ENCODE measurements at regions not wholly inside any gene's neighbourhood (a gene's known extent, or its start where the extent isn't known, plus 50 kb on each side); places are given as distances from the start of the nearest gene placed in this dataset.
"Not testable (repeated sequence)": the region's sequence is repeated elsewhere in the genome, so short reads cannot be mapped to it uniquely, and the experiment has no call there.

GRCh38 chr9:28984016-28984415, 1410.7 kb upstream of the C9orf72 start:
- no peaks in the 10 kb centered on the region for H3K4me1 Mint-ChIP-seq
- H3K9me3 Mint-ChIP-seq = no peaks in the 10 kb centered on the region
- H3K4me3 Mint-ChIP-seq = no peak overlapping the region
- no peaks in the 10 kb centered on the region for H3K27me3 Mint-ChIP-seq
- no peaks in the 10 kb centered on the region for H3K36me3 Mint-ChIP-seq
- CTCF ChIA-PET = no interaction called here
- no peak overlapping the region for H3K27ac Mint-ChIP-seq
- no peak for DNase-seq

GRCh38 chr9:28990009-28990408, 1416.7 kb upstream of the C9orf72 start:
- H3K9me3 Mint-ChIP-seq, H3K36me3 Mint-ChIP-seq, H3K27me3 Mint-ChIP-seq, DNase-seq, H3K4me1 Mint-ChIP-seq, CTCF ChIA-PET, H3K27ac Mint-ChIP-seq, H3K4me3 Mint-ChIP-seq: not testable (repeated sequence)

- DNase-seq = no peak
Observed at GRCh38 chr9:28999057-28999456, 1425.8 kb upstream of the C9orf72 start.

GRCh38 chr9:28999806-29000205, 1426.5 kb upstream of the C9orf72 start:
- no peaks in the 10 kb centered on the region for H3K27me3 Mint-ChIP-seq

More at GRCh38 chr9:28999057-28999456, 1425.8 kb upstream of the C9orf72 start:
- Mint-ChIP-seq H3K9me3 (no peaks in the 10 kb centered on the region), H3K4me3 (no peak overlapping the region), H3K27me3 (no peaks in the 10 kb centered on the region), H3K27ac (no peak overlapping the region), H3K36me3 (no peaks in the 10 kb centered on the region), H3K4me1 (no peaks in the 10 kb centered on the region)
- CTCF ChIA-PET = no interaction called here

GRCh38 chr9:29001006-29001405, 1427.7 kb upstream of the C9orf72 start:
- CTCF ChIA-PET = no interaction called here
- DNase-seq = no peak
- H3K4me3 Mint-ChIP-seq = no peak overlapping the region

More at GRCh38 chr9:28999806-29000205, 1426.5 kb upstream of the C9orf72 start:
- DNase-seq = no peak
- Mint-ChIP-seq H3K27ac (no peak overlapping the region), H3K9me3 (no peaks in the 10 kb centered on the region), H3K36me3 (no peaks in the 10 kb centered on the region), H3K4me1 (no peaks in the 10 kb centered on the region), H3K4me3 (no peak overlapping the region)
- CTCF ChIA-PET = no interaction called here

GRCh38 chr9:29004988-29005387, 1431.7 kb upstream of the C9orf72 start:
- Mint-ChIP-seq H3K4me1 (no peaks in the 10 kb centered on the region), H3K27me3 (no peaks in the 10 kb centered on the region), H3K36me3 (no peaks in the 10 kb centered on the region), H3K27ac (no peak overlapping the region), H3K9me3 (no peaks in the 10 kb centered on the region), H3K4me3 (no peak overlapping the region)
- no peak for DNase-seq
- CTCF ChIA-PET = no interaction called here

More at GRCh38 chr9:29001006-29001405, 1427.7 kb upstream of the C9orf72 start:
- Mint-ChIP-seq H3K36me3 (no peaks in the 10 kb centered on the region), H3K9me3 (no peaks in the 10 kb centered on the region), H3K27ac (no peak overlapping the region), H3K27me3 (no peaks in the 10 kb centered on the region), H3K4me1 (no peaks in the 10 kb centered on the region)

- Mint-ChIP-seq H3K27me3 (no peaks in the 10 kb centered on the region), H3K9me3 (no peaks in the 10 kb centered on the region), H3K27ac (no peak overlapping the region), H3K4me1 (no peaks in the 10 kb centered on the region), H3K36me3 (no peaks in the 10 kb centered on the region), H3K4me3 (no peak overlapping the region)
- no peak for DNase-seq
- CTCF ChIA-PET = no interaction called here
Observed at GRCh38 chr9:29006628-29007027, 1433.3 kb upstream of the C9orf72 start.

- no peak overlapping the region for H3K27ac Mint-ChIP-seq
- H3K9me3 Mint-ChIP-seq = no peaks in the 10 kb centered on the region
- H3K4me3 Mint-ChIP-seq = no peak overlapping the region
- DNase-seq = no peak
- no peaks in the 10 kb centered on the region for H3K36me3 Mint-ChIP-seq
- CTCF ChIA-PET = no interaction called here
- H3K4me1 Mint-ChIP-seq = no peaks in the 10 kb centered on the region
- H3K27me3 Mint-ChIP-seq = no peaks in the 10 kb centered on the region
Observed at GRCh38 chr9:29012911-29013310, 1439.6 kb upstream of the C9orf72 start.

- H3K4me1 Mint-ChIP-seq = no peaks in the 10 kb centered on the region
- no peak for DNase-seq
- no peak overlapping the region for H3K4me3 Mint-ChIP-seq
- H3K27me3 Mint-ChIP-seq = no peaks in the 10 kb centered on the region
- no peak overlapping the region for H3K27ac Mint-ChIP-seq
- CTCF ChIA-PET = no interaction called here
- no peaks in the 10 kb centered on the region for H3K9me3 Mint-ChIP-seq
- no peaks in the 10 kb centered on the region for H3K36me3 Mint-ChIP-seq
Observed at GRCh38 chr9:29021632-29022031, 1448.4 kb upstream of the C9orf72 start.

GRCh38 chr9:29038332-29038731, 1465.1 kb upstream of the C9orf72 start:
- Mint-ChIP-seq H3K4me3 (no peak overlapping the region), H3K27ac (no peak overlapping the region), H3K36me3 (no peaks in the 10 kb centered on the region), H3K27me3 (no peaks in the 10 kb centered on the region), H3K9me3 (no peaks in the 10 kb centered on the region), H3K4me1 (no peaks in the 10 kb centered on the region)
- CTCF ChIA-PET = no interaction called here
- no peak for DNase-seq

- no peak overlapping the region for H3K4me3 Mint-ChIP-seq
- CTCF ChIA-PET = no interaction called here
- no peaks in the 10 kb centered on the region for H3K9me3 Mint-ChIP-seq
- no peak overlapping the region for H3K27ac Mint-ChIP-seq
- no peaks in the 10 kb centered on the region for H3K4me1 Mint-ChIP-seq
- H3K36me3 Mint-ChIP-seq = no peaks in the 10 kb centered on the region
- H3K27me3 Mint-ChIP-seq = no peaks in the 10 kb centered on the region
- DNase-seq = no peak
Observed at GRCh38 chr9:29039258-29039657, 1466.0 kb upstream of the C9orf72 start.

GRCh38 chr9:29043072-29043471, 1469.8 kb upstream of the C9orf72 start:
- Mint-ChIP-seq H3K4me3 (no peak overlapping the region), H3K4me1 (no peaks in the 10 kb centered on the region), H3K36me3 (no peaks in the 10 kb centered on the region), H3K27ac (no peak overlapping the region), H3K27me3 (no peaks in the 10 kb centered on the region), H3K9me3 (peaks cover 4% of the 10 kb centered on the region)
- DNase-seq = no peak
- CTCF ChIA-PET = no interaction called here

- H3K4me1 Mint-ChIP-seq = no peaks in the 10 kb centered on the region
- H3K27ac Mint-ChIP-seq = no peak overlapping the region
- CTCF ChIA-PET = no interaction called here
- no peak overlapping the region for H3K4me3 Mint-ChIP-seq
- H3K27me3 Mint-ChIP-seq = no peaks in the 10 kb centered on the region
- peaks cover 4% of the 10 kb centered on the region for H3K9me3 Mint-ChIP-seq
- no peaks in the 10 kb centered on the region for H3K36me3 Mint-ChIP-seq
- DNase-seq = no peak
Observed at GRCh38 chr9:29044959-29045358, 1471.7 kb upstream of the C9orf72 start.

GRCh38 chr9:29060041-29060440, 1486.8 kb upstream of the C9orf72 start:
- Mint-ChIP-seq H3K27me3 (no peaks in the 10 kb centered on the region), H3K9me3 (peaks cover 13% of the 10 kb centered on the region), H3K27ac (no peak overlapping the region), H3K4me1 (no peaks in the 10 kb centered on the region), H3K4me3 (no peak overlapping the region), H3K36me3 (no peaks in the 10 kb centered on the region)
- CTCF ChIA-PET = no interaction called here
- DNase-seq = no peak

GRCh38 chr9:29062446-29062845, 1489.2 kb upstream of the C9orf72 start:
- no peaks in the 10 kb centered on the region for H3K27me3 Mint-ChIP-seq
- no peak for DNase-seq
- H3K4me3 Mint-ChIP-seq = no peak overlapping the region
- H3K36me3 Mint-ChIP-seq = no peaks in the 10 kb centered on the region
- CTCF ChIA-PET = no interaction called here
- no peaks in the 10 kb centered on the region for H3K9me3 Mint-ChIP-seq
- no peak overlapping the region for H3K27ac Mint-ChIP-seq
- no peaks in the 10 kb centered on the region for H3K4me1 Mint-ChIP-seq

- Mint-ChIP-seq H3K9me3 (no peaks in the 10 kb centered on the region), H3K4me1 (no peaks in the 10 kb centered on the region), H3K4me3 (no peak overlapping the region), H3K27ac (no peak overlapping the region), H3K36me3 (no peaks in the 10 kb centered on the region), H3K27me3 (no peaks in the 10 kb centered on the region)
- DNase-seq = no peak
- CTCF ChIA-PET = no interaction called here
Observed at GRCh38 chr9:29063031-29063430, 1489.8 kb upstream of the C9orf72 start.

Measured in activated naive CD4-positive, alpha-beta T cell treated with anti-CD3 and anti-CD28 coated beads, Interleukin-2, amount 10 ng/mL, durations not matched to agents 7 days and 5 days (primary cell).